IPS-15b (cell line): ENCODE measurements at regions not wholly inside any gene's neighbourhood (a gene's known extent, or its start where the extent isn't known, plus 50 kb on each side); places are given as distances from the start of the nearest gene placed in this dataset.

Experiments
- H3K27me3 ChIP-seq: one replicate; pipeline ENCODE4 v1.6.1; 2013; ENCODE audit warnings: low read length; ENCODE audit not compliant: control insufficient read depth, insufficient read depth
- H3K36me3 ChIP-seq: one replicate; pipeline ENCODE4 v1.6.1; 2013; ENCODE audit warnings: low read length; ENCODE audit not compliant: control insufficient read depth, insufficient read depth
- H3K4me1 ChIP-seq: one replicate; pipeline ENCODE4 v1.6.1; 2013; ENCODE audit warnings: mild to moderate bottlenecking, low read length; ENCODE audit not compliant: control insufficient read depth, insufficient read depth
- H3K4me3 ChIP-seq: one replicate; pipeline ENCODE4 v1.5.1; 2013; ENCODE audit warnings: low read depth, low read length
- H3K9ac ChIP-seq: one replicate; pipeline ENCODE4 v1.6.1; 2013; ENCODE audit warnings: low read depth, mild to moderate bottlenecking, low read length
- H3K9me3 ChIP-seq: one replicate; pipeline ENCODE4 v1.6.1; 2013; ENCODE audit warnings: mild to moderate bottlenecking, low read length; ENCODE audit not compliant: control insufficient read depth, insufficient read depth

DNA sequence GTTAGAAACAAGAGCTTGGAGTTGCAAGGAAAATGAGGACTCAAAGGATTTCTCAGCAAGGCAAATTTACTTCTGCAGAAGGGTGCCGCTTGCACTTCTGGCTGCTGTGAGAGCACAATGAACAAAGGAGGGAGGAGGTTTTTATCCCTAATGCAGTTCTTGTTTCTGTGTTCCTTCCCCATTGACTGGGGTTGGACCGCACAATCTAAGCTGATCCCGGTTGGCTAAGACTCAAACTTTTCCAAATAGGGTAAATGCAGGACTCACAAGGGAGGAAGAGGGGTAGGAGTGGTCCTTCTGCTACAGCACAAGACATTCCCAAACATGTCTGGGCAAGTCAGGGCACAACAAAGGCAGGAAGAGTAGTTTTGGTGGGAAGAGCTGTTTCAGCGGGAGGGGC, 249.6 kb upstream of the MOCS1 start:
- Histone ChIP-seq H3K4me3 (no peak overlapping the region), H3K36me3 (no peaks in the 10 kb centered on the region), H3K4me1 (peaks cover 2% of the 10 kb centered on the region), H3K9me3 (peaks cover 16% of the 10 kb centered on the region), H3K27me3 (no peaks in the 10 kb centered on the region), H3K9ac (no peak overlapping the region)

DNA sequence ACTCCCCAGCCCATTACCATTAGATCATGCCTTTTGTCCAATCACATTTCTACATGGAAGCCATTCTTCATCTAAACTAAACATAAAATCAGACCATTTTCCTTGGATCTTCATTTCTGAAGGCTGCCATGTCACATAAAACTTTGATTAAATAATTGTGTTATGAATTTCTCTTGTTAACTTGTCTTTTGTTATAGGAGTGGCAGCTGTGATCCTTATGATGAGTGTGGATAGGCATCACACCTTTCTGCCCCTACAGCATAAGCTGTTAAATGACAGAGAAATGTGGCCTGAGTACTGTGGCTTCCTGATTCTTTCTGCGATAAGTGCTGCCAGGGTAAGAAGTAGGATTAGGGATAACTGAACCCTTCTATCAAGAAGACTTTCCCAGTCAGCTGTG, 247.1 kb upstream of the MOCS1 start:
- Histone ChIP-seq H3K9ac (no peak overlapping the region), H3K27me3 (no peaks in the 10 kb centered on the region), H3K4me1 (no peaks in the 10 kb centered on the region), H3K36me3 (no peaks in the 10 kb centered on the region), H3K9me3 (peaks cover 16% of the 10 kb centered on the region), H3K4me3 (no peak overlapping the region)

DNA sequence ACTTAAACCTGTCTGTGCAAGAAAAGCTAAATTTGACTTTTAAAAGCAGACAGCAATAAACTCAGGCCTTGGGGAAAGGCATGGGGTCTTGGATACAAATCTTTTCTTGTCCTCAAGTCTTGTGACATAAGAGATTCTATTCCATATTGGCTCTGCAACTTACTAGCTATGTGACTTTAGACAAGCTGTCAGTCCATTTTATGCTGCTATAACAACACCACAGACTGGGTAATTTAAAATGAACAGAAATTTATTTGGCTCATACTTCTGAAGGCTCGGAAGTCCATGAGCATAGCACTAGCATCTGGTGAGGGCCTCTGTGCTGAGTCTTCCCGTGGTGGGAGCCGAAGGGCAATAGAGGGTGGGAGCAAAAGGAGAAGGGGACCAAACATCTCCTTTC, 246.0 kb upstream of the MOCS1 start:
- no peak overlapping the region for H3K9ac ChIP-seq
- H3K36me3 ChIP-seq: no peaks in the 10 kb centered on the region
- H3K4me3 ChIP-seq: no peak overlapping the region
- no peaks in the 10 kb centered on the region for H3K27me3 ChIP-seq
- H3K4me1 ChIP-seq: no peaks in the 10 kb centered on the region
- H3K9me3 ChIP-seq: peaks cover 16% of the 10 kb centered on the region

DNA sequence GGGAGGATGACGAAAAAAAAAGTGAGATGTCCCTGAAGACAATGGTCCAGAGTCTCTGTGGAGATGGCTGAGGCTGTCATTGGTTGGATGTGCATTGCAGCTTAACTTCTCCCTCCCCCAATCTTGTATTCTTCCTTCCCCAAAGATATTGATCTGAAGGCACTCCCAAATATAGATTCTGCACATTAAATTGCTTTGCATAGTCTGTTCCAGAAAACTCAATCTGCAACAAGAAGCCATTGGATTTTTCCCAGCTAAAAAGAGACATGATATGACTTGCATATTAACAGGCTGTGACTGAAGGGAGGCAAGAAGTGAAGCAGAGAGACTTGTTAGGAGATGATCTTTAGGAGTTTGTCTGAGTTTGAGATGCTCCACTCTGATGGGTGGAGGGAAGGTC, 245.2 kb upstream of the MOCS1 start:
- H3K4me3 ChIP-seq: no peak overlapping the region
- H3K36me3 ChIP-seq: no peaks in the 10 kb centered on the region
- H3K9ac ChIP-seq: no peak overlapping the region
- no peaks in the 10 kb centered on the region for H3K27me3 ChIP-seq
- no peaks in the 10 kb centered on the region for H3K4me1 ChIP-seq
- peaks cover 13% of the 10 kb centered on the region for H3K9me3 ChIP-seq

DNA sequence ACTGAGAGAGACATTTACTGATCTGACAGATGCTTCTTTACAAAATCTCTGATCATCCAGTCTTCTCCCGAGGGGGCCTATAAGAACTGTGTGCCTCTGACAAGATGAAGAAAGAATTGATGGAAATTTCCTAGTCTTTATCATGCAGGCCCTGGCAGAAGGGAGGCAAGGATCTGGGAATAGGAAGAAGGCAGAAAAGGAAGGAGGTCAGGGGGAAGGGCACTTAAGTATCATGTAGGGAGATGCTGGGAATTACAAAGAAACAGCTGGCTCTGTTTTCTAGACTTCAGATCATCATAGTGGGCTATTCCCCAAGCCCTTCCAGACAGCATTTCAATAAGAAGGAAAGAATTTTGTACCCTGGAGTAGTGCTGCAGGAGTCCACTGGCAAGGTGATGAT, 243.3 kb upstream of the MOCS1 start:
- H3K4me1 ChIP-seq: no peaks in the 10 kb centered on the region

DNA sequence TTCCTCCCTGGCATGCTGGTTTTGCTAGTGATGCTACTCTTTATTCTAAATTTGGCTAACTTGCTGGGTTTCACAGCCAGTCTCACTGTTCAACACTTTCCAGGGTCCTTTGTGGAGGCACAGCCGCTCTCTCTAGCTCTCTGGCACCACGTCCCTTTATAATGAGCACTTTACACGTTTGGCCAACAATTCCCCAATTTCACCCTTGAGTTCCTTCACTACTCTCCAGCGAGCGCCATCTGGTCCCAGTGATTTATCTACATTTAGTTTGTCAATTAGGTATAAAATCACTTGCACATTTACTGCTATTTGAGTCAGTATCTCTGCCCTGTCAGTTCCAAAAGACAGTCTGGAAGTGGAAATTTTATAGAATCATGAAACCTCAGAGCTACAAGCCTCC, 241.9 kb upstream of the MOCS1 start:
- no peak overlapping the region for H3K4me3 ChIP-seq
- no peaks in the 10 kb centered on the region for H3K36me3 ChIP-seq
- H3K4me1 ChIP-seq: no peaks in the 10 kb centered on the region
- no peaks in the 10 kb centered on the region for H3K27me3 ChIP-seq
- no peak overlapping the region for H3K9ac ChIP-seq
- no peaks in the 10 kb centered on the region for H3K9me3 ChIP-seq

More for the DNA sequence above, 243.3 kb upstream of the MOCS1 start:
- H3K36me3 ChIP-seq: no peaks in the 10 kb centered on the region
- H3K9ac ChIP-seq: no peak overlapping the region
- H3K9me3 ChIP-seq: peaks cover 2% of the 10 kb centered on the region
- no peak overlapping the region for H3K4me3 ChIP-seq
- no peaks in the 10 kb centered on the region for H3K27me3 ChIP-seq

DNA sequence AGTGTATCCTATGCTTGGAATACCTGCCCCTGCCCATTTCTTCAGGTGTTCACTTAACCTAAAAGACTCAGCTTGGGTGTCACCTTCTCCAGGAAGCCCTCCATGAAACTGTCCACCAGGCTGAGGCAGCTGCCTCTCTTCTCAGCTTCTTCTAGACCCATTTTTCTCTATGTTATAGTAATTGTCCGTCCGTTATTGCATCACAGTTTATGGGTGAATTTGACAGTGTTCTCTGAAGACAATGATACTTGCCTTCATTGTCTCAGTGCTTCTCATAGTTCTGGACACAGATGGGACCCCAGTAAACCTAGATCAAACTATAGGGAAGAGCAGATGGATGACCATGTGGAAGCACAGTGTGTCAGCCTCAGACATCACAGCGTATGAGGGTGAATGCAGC, 238.0 kb upstream of the MOCS1 start:
- H3K4me3 ChIP-seq: no peak overlapping the region

DNA sequence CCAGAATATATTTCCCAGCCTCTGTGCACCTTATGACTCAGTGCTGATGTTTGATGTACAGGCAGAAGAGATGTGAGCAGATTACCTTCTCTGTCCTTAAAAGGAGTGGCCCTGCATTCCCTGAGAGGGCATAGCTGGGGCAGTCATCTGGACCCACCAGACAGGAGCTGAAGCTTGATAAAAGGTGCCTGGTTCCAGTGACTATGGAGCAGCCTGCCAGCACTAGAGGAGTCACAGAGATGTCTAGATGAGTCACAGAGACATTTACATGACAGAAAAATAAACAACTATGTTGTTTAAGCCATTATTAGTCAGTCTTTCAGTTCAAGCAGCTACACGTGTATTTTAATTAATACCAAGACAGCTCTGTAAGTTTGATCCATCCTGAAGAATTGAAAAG, 237.1 kb upstream of the MOCS1 start:
- Histone ChIP-seq H3K4me1 (no peaks in the 10 kb centered on the region), H3K4me3 (no peak overlapping the region), H3K27me3 (no peaks in the 10 kb centered on the region), H3K9ac (no peak overlapping the region), H3K9me3 (no peaks in the 10 kb centered on the region), H3K36me3 (no peaks in the 10 kb centered on the region)

More for the DNA sequence above, 238.0 kb upstream of the MOCS1 start:
- no peaks in the 10 kb centered on the region for H3K36me3 ChIP-seq
- H3K9me3 ChIP-seq: no peaks in the 10 kb centered on the region
- no peaks in the 10 kb centered on the region for H3K4me1 ChIP-seq
- H3K27me3 ChIP-seq: no peaks in the 10 kb centered on the region
- H3K9ac ChIP-seq: no peak overlapping the region

DNA sequence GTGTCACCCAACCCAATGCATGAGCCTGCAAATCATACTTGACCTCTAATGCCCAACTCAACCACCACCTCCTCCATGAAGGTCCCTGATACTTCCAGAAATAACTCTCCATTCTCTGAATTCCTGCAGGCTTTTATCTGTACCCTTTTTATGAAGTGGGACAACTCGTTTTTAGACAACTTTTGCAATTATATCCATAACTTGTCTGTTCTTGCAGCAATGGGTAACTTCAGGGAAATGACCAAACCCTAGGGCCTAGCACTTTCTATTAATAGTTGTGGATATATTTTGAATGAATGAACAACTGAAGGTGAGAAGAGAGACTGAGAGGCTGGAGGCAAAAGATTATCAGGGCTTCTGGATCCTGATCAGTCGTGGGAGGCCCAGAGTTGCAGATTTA, 236.6 kb upstream of the MOCS1 start:
- Histone ChIP-seq H3K9me3 (no peaks in the 10 kb centered on the region), H3K4me1 (no peaks in the 10 kb centered on the region), H3K27me3 (no peaks in the 10 kb centered on the region), H3K9ac (no peak overlapping the region), H3K4me3 (no peak overlapping the region), H3K36me3 (no peaks in the 10 kb centered on the region)

DNA sequence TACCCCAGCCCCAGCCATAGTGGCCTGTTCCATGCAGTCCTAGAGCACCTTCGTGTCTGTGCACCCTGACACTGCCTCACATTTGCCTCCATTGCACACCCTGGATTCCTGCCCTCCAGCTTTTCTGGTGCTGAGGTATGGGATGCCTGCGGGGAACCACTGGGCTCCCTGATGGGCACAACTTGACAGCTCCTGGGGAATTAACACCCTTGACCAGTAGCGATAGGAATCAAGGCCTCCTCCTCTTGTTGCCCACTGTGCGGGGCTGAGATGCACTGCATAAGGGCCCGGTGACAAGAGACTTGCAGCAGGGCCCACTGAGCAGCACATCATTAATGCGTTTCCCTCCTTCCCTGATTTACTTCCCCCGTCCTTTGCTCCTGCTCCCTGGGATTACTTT, 235.6 kb upstream of the MOCS1 start:
- no peaks in the 10 kb centered on the region for H3K36me3 ChIP-seq
- no peaks in the 10 kb centered on the region for H3K4me1 ChIP-seq
- no peak overlapping the region for H3K9ac ChIP-seq
- H3K9me3 ChIP-seq: no peaks in the 10 kb centered on the region
- H3K4me3 ChIP-seq: no peak overlapping the region
- H3K27me3 ChIP-seq: no peaks in the 10 kb centered on the region

DNA sequence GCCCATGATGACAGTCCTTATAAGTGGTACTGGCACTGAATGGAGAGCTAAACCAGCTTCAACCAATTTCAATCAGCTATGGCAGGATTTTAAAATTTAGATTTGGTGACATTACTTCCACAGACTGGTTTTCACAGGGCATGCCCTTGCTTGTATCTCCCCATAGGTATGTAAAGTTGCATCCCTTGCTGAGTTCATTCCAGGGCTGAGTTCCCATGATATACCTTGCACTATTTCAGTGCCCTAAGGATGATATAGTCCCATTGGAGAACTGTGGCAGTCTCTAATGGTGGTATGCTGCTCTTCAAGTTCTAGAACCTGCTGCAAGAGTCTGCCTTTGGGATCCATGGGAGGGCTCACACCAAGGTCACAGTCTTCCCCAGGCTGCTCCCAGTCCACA, 232.7 kb upstream of the MOCS1 start:
- Histone ChIP-seq H3K27me3 (no peaks in the 10 kb centered on the region), H3K4me1 (no peaks in the 10 kb centered on the region), H3K36me3 (no peaks in the 10 kb centered on the region), H3K9ac (no peak overlapping the region), H3K4me3 (no peak overlapping the region), H3K9me3 (no peaks in the 10 kb centered on the region)

DNA sequence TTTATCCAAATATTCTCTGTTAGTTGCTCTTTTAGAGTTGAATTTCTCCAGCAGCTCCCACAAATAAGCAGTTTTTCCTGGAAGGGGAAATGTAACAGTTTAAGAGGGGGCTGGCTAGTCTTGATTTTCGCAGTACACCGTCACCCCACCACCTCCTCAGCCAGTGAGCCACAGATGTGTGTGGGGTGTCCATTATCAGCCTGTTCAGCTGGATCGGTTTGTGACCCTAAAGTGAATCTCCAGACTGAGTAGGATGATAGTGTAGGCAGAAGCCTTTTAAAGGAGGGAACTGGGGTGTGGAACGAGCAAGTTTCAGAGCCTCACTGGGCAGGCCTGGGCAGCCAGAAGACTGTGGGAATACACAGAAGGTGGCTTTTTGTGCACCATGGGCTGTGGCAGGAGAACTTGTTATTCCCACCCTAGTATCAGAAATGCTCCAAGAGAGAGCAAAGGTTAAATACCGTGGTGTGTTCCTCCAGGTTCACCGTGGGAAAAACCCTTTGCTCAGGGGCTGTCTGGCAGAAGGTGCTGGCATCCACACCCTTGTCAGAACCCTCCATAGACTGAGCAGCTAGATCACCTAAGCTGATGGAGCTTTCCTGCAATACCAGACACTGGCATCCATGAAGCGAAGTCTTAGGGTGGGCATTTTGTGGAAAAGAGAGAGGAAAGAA, 230.9 kb upstream of the MOCS1 start:
- no peak overlapping the region for H3K4me3 ChIP-seq
- H3K36me3 ChIP-seq: no peaks in the 10 kb centered on the region
- H3K4me1 ChIP-seq: no peaks in the 10 kb centered on the region
- H3K27me3 ChIP-seq: no peaks in the 10 kb centered on the region
- H3K9ac ChIP-seq: no peak overlapping the region
- no peaks in the 10 kb centered on the region for H3K9me3 ChIP-seq
